HepG2 (cell line): ENCODE measurements at regions not wholly inside any gene's neighbourhood (a gene's known extent, or its start where the extent isn't known, plus 50 kb on each side); places are given as distances from the start of the nearest gene placed in this dataset.

ENCODE experiments used
- ATAC-seq: fragments of 200-7000 bp; cut with Tn5 transposase; 3 replicates; pipeline ENCODE4 v1.9.1; 2020; ENCODE audit warnings: mild to moderate bottlenecking, moderate library complexity
- BruUV-seq: library from RNA; stranded (reverse); fragments of 400-500 nt; replicated peaks from 2 replicates; lab custom pipeline; 2021; lab: Mats Ljungman, UMichigan
- CTCF ChIA-PET: fragments of 300-600 bp; formaldehyde crosslinking; extraction: SDS; loops from one replicate; lab custom pipeline; 2021; ENCODE audit warnings: low total read pairs, inconsistent platforms, low intra/inter-chr PET ratio; lab: Yijun Ruan, JAX
- POLR2A ChIA-PET: fragments of 350-600 bp; sonication (Branson Sonifier 250); formaldehyde crosslinking; loops from one replicate; lab custom pipeline; 2020; ENCODE audit warnings: antibody characterized with exemption, inconsistent platforms; lab: Yijun Ruan, JAX
- DNase-seq: peaks from one replicate; pipeline ENCODE4 v3.0.0-alpha.2; 2015; ENCODE audit warnings: low spot score
- FAIRE-seq: peaks from 3 replicates; lab custom pipeline; 2011; peaks lifted over from hg19 to GRCh38; lab: Jason Lieb, UNC
- H2AFZ ChIP-seq: one replicate; pipeline ENCODE4 v1.6.1; 2011; ENCODE audit warnings: low read length, inconsistent platforms
- H3K27ac ChIP-seq: fragments of 300-600 bp; 3 replicates; pipeline ENCODE4 v1.8.0; 2011; ENCODE audit warnings: mixed run types, mild to moderate bottlenecking, mixed read lengths, low read length, inconsistent platforms; ENCODE audit not compliant: insufficient read depth; ENCODE audit errors: extremely low read length
- H3K27me3 ChIP-seq, 2 experiments: fragments of 200-600 bp in 1 of 2; 2 replicates in 1 of 2; 3 replicates in 1 of 2; pipeline versions ENCODE4 v1.6.0 to v1.8.0; 2011; ENCODE audit warnings: low read length in 2 of 2, mild to moderate bottlenecking in 2 of 2, moderate library complexity in 2 of 2, inconsistent platforms in 1 of 2; ENCODE audit not compliant: insufficient read depth in 2 of 2, control insufficient read depth in 1 of 2
- H3K36me3 ChIP-seq, 2 experiments: fragments of 200-600 bp in 1 of 2; replicated peaks in 1 of 2; 2 replicates in 1 of 2; 3 replicates in 1 of 2; pipeline versions ENCODE4 v1.5.1 to v1.8.0; 2011; ENCODE audit warnings: low read length in 2 of 2, inconsistent platforms in 1 of 2; ENCODE audit not compliant: insufficient read depth in 2 of 2, control insufficient read depth in 1 of 2
- H3K4me1 ChIP-seq: 2 replicates; pipeline ENCODE4 v1.5.1; 2012; ENCODE audit warnings: low read length, inconsistent platforms; ENCODE audit not compliant: insufficient read depth
- H3K4me2 ChIP-seq: 2 replicates; pipeline ENCODE4 v1.6.0; 2011; ENCODE audit warnings: low read depth, low read length, inconsistent platforms
- H3K4me3 ChIP-seq, 3 experiments: fragments of 200-600 bp in 1 of 3; sonication (generic), shearing (Covaris generic) in 1 of 3; replicated peaks in 1 of 3; 2 replicates each; pipeline ENCODE4 v1.5.1; 2011 to 2016; ENCODE audit warnings: low read length in 3 of 3, inconsistent platforms in 2 of 3, low read depth in 2 of 3, mild to moderate bottlenecking in 2 of 3, control low read depth in 1 of 3, mixed read lengths in 1 of 3; ENCODE audit not compliant: insufficient read depth in 1 of 3
- H3K79me2 ChIP-seq: one replicate; pipeline ENCODE4 v1.6.1; 2011; ENCODE audit warnings: low read length, inconsistent platforms; ENCODE audit not compliant: insufficient read depth
- H3K9ac ChIP-seq: 2 replicates; pipeline ENCODE4 v1.6.0; 2011; ENCODE audit warnings: mild to moderate bottlenecking, low read depth, low read length, inconsistent platforms; ENCODE audit not compliant: insufficient read depth
- H3K9me3 ChIP-seq: 2 replicates; pipeline ENCODE4 v1.5.1; 2012; ENCODE audit warnings: mild to moderate bottlenecking, low read length
- H4K20me1 ChIP-seq: 2 replicates; pipeline ENCODE4 v1.6.0; 2011; ENCODE audit warnings: inconsistent platforms, mild to moderate bottlenecking, low read length, moderate library complexity; ENCODE audit not compliant: insufficient read depth
- EED ChIP-seq: sonication (generic); formaldehyde crosslinking; IDR thresholded peaks from 2 replicates; pipeline ENCODE4 v1.5.0; 2020; ENCODE audit warnings: mild to moderate bottlenecking, missing genetic modification reagents
- IRX3 ChIP-seq: sonication (generic); formaldehyde crosslinking; IDR thresholded peaks from 2 replicates; pipeline ENCODE4 v1.8.1; 2023; ENCODE audit warnings: mild to moderate bottlenecking, low read depth, missing genetic modification reagents, borderline replicate concordance
- JUN ChIP-seq: sonication (generic); formaldehyde crosslinking; IDR thresholded peaks from 2 replicates; pipeline ENCODE4 v1.4.0; 2020; ENCODE audit warnings: mild to moderate bottlenecking, missing genetic modification reagents
- KAT8 ChIP-seq: IDR thresholded peaks from 2 replicates; pipeline ENCODE4 v1.6.1; 2016; ENCODE audit warnings: missing genetic modification reagents, missing compliant biosample characterization
- KLF16 ChIP-seq, 2 experiments: sonication (generic) in 1 of 2; formaldehyde crosslinking in 1 of 2; IDR thresholded peaks; 2 replicates each; pipeline versions ENCODE4 v1.6.1 to v1.8.0; 2016 to 2023; ENCODE audit warnings: missing genetic modification reagents in 2 of 2, missing compliant biosample characterization in 1 of 2
- RXRB ChIP-seq: IDR thresholded peaks from 2 replicates; pipeline ENCODE4 v1.6.1; 2016; ENCODE audit warnings: borderline replicate concordance, missing genetic modification reagents, missing compliant biosample characterization
- SRSF1 ChIP-seq: fragments of 200-400 bp; formaldehyde crosslinking; optimal IDR thresholded peaks from 2 replicates; pipeline ENCODE3; 2017; ENCODE audit warnings: mild to moderate bottlenecking, low read depth, low read length, moderate library complexity
- YEATS4 ChIP-seq: sonication (generic); formaldehyde crosslinking; IDR thresholded peaks from 2 replicates; pipeline ENCODE4 v1.4.0; 2020; ENCODE audit warnings: missing genetic modification reagents, borderline replicate concordance
- ZNF234 ChIP-seq: sonication (generic); formaldehyde crosslinking; conservative IDR thresholded peaks from 2 replicates; pipeline ENCODE4 v1.5.1; 2020; ENCODE audit warnings: mild to moderate bottlenecking, missing genetic modification reagents
- ZNF292 ChIP-seq: sonication (generic); formaldehyde crosslinking; IDR thresholded peaks from 2 replicates; pipeline ENCODE4 v1.8.1; 2022; ENCODE audit warnings: mild to moderate bottlenecking, low read depth, missing genetic modification reagents, borderline replicate concordance
- ZNF34 ChIP-seq: sonication (generic); formaldehyde crosslinking; IDR thresholded peaks from 2 replicates; pipeline ENCODE4 v1.4.0; 2020; ENCODE audit warnings: mild to moderate bottlenecking, missing genetic modification reagents, borderline replicate concordance
- ZNF598 ChIP-seq: sonication (generic); formaldehyde crosslinking; IDR thresholded peaks from 2 replicates; pipeline ENCODE4 v1.5.1; 2020; ENCODE audit warnings: mild to moderate bottlenecking, missing genetic modification reagents, borderline replicate concordance
- WGBS: methylation state at CpG from one replicate; pipeline ENCODE4 v1.1.6; 2017; ENCODE audit warnings: low lambda C conversion rate; 5-methylcytosine and 5-hydroxymethylcytosine counted together
- in situ Hi-C: cut with HindIII; loops from 2 replicates; pipeline ENCODE4 v1.10.0; 2017; ENCODE audit warnings: low pct_unique_long_range_greater_than_20kb; ENCODE audit not compliant: extremely low pct_ligation_motif_present
- intact Hi-C: fragments of 100-400 bp; cut with micrococcal nuclease; formaldehyde crosslinking; loops from one replicate; pipeline ENCODE4 v1.10.0; 2022; ENCODE audit not compliant: unreplicated experiment
- TF ChIP-seq, protein P1 (sequence below): sonication (generic); formaldehyde crosslinking; IDR thresholded peaks from 2 replicates; pipeline ENCODE4 v1.4.0; 2020; ENCODE audit warnings: missing genetic modification reagents, mild to moderate bottlenecking, borderline replicate concordance

DNA sequence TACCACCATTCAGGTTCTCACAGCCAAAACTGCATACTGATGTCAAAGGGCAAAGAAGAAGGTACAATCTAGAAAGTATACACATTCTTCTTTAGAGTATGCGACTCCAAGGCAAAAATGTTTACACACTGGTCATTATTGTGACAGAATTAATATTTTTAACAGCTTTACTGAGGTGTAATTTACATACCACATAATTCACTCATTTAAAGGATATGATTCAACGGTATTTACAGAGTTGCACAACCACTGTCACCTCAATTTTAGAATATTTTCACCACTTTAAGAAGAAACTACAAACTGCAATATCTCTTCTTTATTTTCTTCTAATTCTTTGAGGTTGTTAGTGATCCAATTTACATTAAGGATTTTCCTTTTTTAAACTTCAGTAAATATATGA is 325.4 kb upstream of the SMIM31 start:
- Histone ChIP-seq H3K9ac (no peak overlapping the region), H3K4me2 (no peak overlapping the region), H3K9me3 (no peaks in the 10 kb centered on the region), H3K27ac (no peak overlapping the region)
- TF ChIP-seq ZNF598 (no peak), IRX3 (no peak)
- TF ChIP-seq, all 625 proteins: peak for 0
- Histone ChIP-seq H3K79me2 (no peaks in the 10 kb centered on the region), H2AFZ (no peak overlapping the region), H4K20me1 (no peaks in the 10 kb centered on the region), H3K36me3 (no peaks in the 10 kb centered on the region), H3K27me3 (no peaks in the 10 kb centered on the region; a peak in 1 of 5 replicates), H3K4me3 (no peak overlapping the region), H3K4me1 (no peaks in the 10 kb centered on the region)
- POLR2A ChIA-PET = no interaction called here
- no TSS peak for BruUV-seq
- CTCF ChIA-PET = no interaction called here
- ATAC-seq (no peak), FAIRE-seq (no peak), DNase-seq (no peak)
- intact Hi-C loops = no loop called here
- 5% methylated on average over 2 of the region's 2 CpGs for WGBS
- in situ Hi-C loops = no loop called here

- Histone ChIP-seq H3K27me3 (no peaks in the 10 kb centered on the region), H3K9me3 (no peaks in the 10 kb centered on the region), H2AFZ (no peak overlapping the region), H3K4me3 (no peak overlapping the region), H4K20me1 (no peaks in the 10 kb centered on the region), H3K4me1 (no peaks in the 10 kb centered on the region), H3K36me3 (no peaks in the 10 kb centered on the region), H3K27ac (no peak overlapping the region), H3K79me2 (no peaks in the 10 kb centered on the region), H3K4me2 (no peak overlapping the region), H3K9ac (no peak overlapping the region)
- no peak for ATAC-seq
- DNase-seq = no peak
- in situ Hi-C loops = no loop called here
- ChIA-PET CTCF (no interaction called here), POLR2A (no interaction called here)
- BruUV-seq = no TSS peak
- WGBS = 1% methylated on average over 3 of the region's 3 CpGs
- no peak for FAIRE-seq
- TF ChIP-seq, protein P1, sequence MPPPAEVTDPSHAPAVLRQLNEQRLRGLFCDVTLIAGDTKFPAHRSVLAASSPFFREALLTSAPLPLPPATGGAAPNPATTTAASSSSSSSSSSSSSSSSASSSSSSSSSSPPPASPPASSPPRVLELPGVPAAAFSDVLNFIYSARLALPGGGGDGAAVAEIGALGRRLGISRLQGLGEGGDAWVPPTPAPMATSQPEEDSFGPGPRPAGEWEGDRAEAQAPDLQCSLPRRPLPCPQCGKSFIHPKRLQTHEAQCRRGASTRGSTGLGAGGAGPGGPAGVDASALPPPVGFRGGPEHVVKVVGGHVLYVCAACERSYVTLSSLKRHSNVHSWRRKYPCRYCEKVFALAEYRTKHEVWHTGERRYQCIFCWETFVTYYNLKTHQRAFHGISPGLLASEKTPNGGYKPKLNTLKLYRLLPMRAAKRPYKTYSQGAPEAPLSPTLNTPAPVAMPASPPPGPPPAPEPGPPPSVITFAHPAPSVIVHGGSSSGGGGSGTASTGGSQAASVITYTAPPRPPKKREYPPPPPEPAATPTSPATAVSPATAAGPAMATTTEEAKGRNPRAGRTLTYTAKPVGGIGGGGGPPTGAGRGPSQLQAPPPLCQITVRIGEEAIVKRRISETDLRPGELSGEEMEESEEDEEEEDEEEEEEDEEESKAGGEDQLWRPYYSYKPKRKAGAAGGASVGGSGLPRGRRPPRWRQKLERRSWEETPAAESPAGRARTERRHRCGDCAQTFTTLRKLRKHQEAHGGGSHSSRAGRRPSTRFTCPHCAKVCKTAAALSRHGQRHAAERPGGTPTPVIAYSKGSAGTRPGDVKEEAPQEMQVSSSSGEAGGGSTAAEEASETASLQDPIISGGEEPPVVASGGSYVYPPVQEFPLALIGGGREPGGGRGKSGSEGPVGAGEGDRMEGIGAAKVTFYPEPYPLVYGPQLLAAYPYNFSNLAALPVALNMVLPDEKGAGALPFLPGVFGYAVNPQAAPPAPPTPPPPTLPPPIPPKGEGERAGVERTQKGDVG (CRISPR knock-in tag) = no peak
- no peak for TF ChIP-seq KAT8 (CRISPR knock-in tag)
- no peak for TF ChIP-seq EED
- TF ChIP-seq ZNF292 (CRISPR knock-in tag) = no peak
- TF ChIP-seq YEATS4 (CRISPR knock-in tag) = no peak
- no peak for TF ChIP-seq ZNF34 (CRISPR knock-in tag)
- TF ChIP-seq ZNF234 (CRISPR knock-in tag) = no peak
- no peak for TF ChIP-seq JUN (CRISPR knock-in tag)
- TF ChIP-seq RXRB (CRISPR knock-in tag) = no peak
- TF ChIP-seq KLF16 (CRISPR knock-in tag; IDR thresholded peaks at IDR 0.05) = no peak
- TF ChIP-seq SRSF1 = no peak
- intact Hi-C loops = no loop called here
These were observed 315.6 kb upstream of the SMIM31 start for GRCh38 chr4:164438321-164438720.
